IMR-90 (cell line): ENCODE measurements at regions not wholly inside any gene's neighbourhood (a gene's known extent, or its start where the extent isn't known, plus 50 kb on each side); places are given as distances from the start of the nearest gene placed in this dataset.
"Not testable (repeated sequence)": the region's sequence is repeated elsewhere in the genome, so short reads cannot be mapped to it uniquely, and the experiment has no call there.

ENCODE experiments used
- ATAC-seq: fragments of 200-7000 bp; cut with Tn5 transposase; 2 replicates; pipeline ENCODE4 v1.9.1; 2020; ENCODE audit warnings: low read depth, mild to moderate bottlenecking, moderate library complexity
- BruUV-seq: library from RNA; stranded (reverse); fragments of 400-500 nt; replicated peaks from 2 replicates; lab custom pipeline; 2021; lab: Mats Ljungman, UMichigan
- CTCF ChIA-PET: fragments of 300-600 bp; formaldehyde crosslinking; extraction: SDS; loops from one replicate; lab custom pipeline; 2021; ENCODE audit warnings: antibody characterized with exemption; lab: Yijun Ruan, JAX
- POLR2A ChIA-PET: fragments of 300-600 bp; sonication (Branson Sonifier 250); formaldehyde crosslinking; loops from one replicate; lab custom pipeline; 2022; ENCODE audit warnings: antibody characterized with exemption; ENCODE audit not compliant: unreplicated experiment; lab: Charles Lee
- DNase-seq: peaks from one replicate; pipeline ENCODE4 v3.0.0; 2013
- H2AFZ ChIP-seq: replicated peaks from 2 replicates; pipeline ENCODE3; 2013; ENCODE audit warnings: low read length, mild to moderate bottlenecking; ENCODE audit not compliant: poor library complexity
- H2AK5ac ChIP-seq: 2 replicates; pipeline ENCODE4 v1.6.1; 2013; ENCODE audit warnings: low read depth, low read length, inconsistent platforms
- H2AK9ac ChIP-seq: replicated peaks from 2 replicates; pipeline ENCODE3; 2013; ENCODE audit warnings: mild to moderate bottlenecking, low read depth, low read length, moderate library complexity; ENCODE audit not compliant: poor library complexity
- H2BK120ac ChIP-seq: 2 replicates; pipeline ENCODE4 v1.6.1; 2013; ENCODE audit warnings: low read depth, low read length, inconsistent platforms
- H2BK15ac ChIP-seq: 3 replicates; pipeline ENCODE4 v1.6.1; 2013; ENCODE audit warnings: low read depth, low read length, inconsistent platforms
- H2BK20ac ChIP-seq: 2 replicates; pipeline ENCODE4 v1.6.1; 2013; ENCODE audit warnings: low read depth, mild to moderate bottlenecking, inconsistent platforms, low read length, moderate library complexity
- H2BK5ac ChIP-seq: 2 replicates; pipeline ENCODE4 v1.6.1; 2013; ENCODE audit warnings: mild to moderate bottlenecking, low read depth, low read length, inconsistent platforms; ENCODE audit not compliant: poor library complexity, severe bottlenecking
- H3K14ac ChIP-seq: replicated peaks from 2 replicates; pipeline ENCODE4 v1.6.1; 2013; ENCODE audit warnings: low read depth, low read length, inconsistent platforms
- H3K18ac ChIP-seq: 2 replicates; pipeline ENCODE4 v1.6.1; 2013; ENCODE audit warnings: low read depth, low read length, control low read depth
- H3K23ac ChIP-seq: 2 replicates; pipeline ENCODE4 v1.6.1; 2013; ENCODE audit warnings: low read depth, low read length, inconsistent platforms
- H3K27ac ChIP-seq: 2 replicates; pipeline ENCODE4 v1.5.1; 2013; ENCODE audit warnings: mild to moderate bottlenecking, control low read depth, low read length; ENCODE audit not compliant: insufficient read depth
- H3K27me3 ChIP-seq: 2 replicates; pipeline ENCODE4 v1.6.1; 2013; ENCODE audit warnings: low read length; ENCODE audit not compliant: control insufficient read depth, insufficient read depth
- H3K36me3 ChIP-seq: 2 replicates; pipeline ENCODE4 v1.6.1; 2013; ENCODE audit warnings: low read length, mixed read lengths; ENCODE audit not compliant: control insufficient read depth, insufficient read depth
- H3K4ac ChIP-seq: 2 replicates; pipeline ENCODE4 v1.6.1; 2013; ENCODE audit warnings: low read depth, low read length, inconsistent platforms
- H3K4me1 ChIP-seq: 2 replicates; pipeline ENCODE4 v1.6.1; 2013; ENCODE audit warnings: low read length, mixed read lengths; ENCODE audit not compliant: control insufficient read depth, insufficient read depth
- H3K4me2 ChIP-seq: 2 replicates; pipeline ENCODE4 v1.6.1; 2013; ENCODE audit warnings: low read depth, mild to moderate bottlenecking, control low read depth, low read length, moderate library complexity
- H3K4me3 ChIP-seq: 2 replicates; pipeline ENCODE4 v1.5.1; 2013; ENCODE audit warnings: low read depth, mild to moderate bottlenecking, control low read depth, low read length, moderate library complexity; ENCODE audit not compliant: insufficient read depth
- H3K56ac ChIP-seq: 2 replicates; pipeline ENCODE4 v1.6.1; 2013; ENCODE audit warnings: low read length, inconsistent platforms; ENCODE audit not compliant: insufficient read depth; ENCODE audit errors: extremely low read depth
- H3K79me1 ChIP-seq, 2 experiments: 2 replicates each; pipeline ENCODE4 v1.6.1; 2013; ENCODE audit warnings: low read length in 2 of 2, inconsistent platforms in 1 of 2, low read depth in 1 of 2
- H3K9ac ChIP-seq: 2 replicates; pipeline ENCODE4 v1.6.1; 2013; ENCODE audit warnings: low read depth, low read length, control low read depth
- H3K9me1 ChIP-seq: 2 replicates; pipeline ENCODE4 v1.6.1; 2013; ENCODE audit warnings: low read length, inconsistent platforms; ENCODE audit not compliant: insufficient read depth
- H3K9me3 ChIP-seq: 2 replicates; pipeline ENCODE4 v1.6.1; 2013; ENCODE audit warnings: low read length; ENCODE audit not compliant: control insufficient read depth, insufficient read depth
- H4K20me1 ChIP-seq: 2 replicates; pipeline ENCODE4 v1.6.1; 2013; ENCODE audit warnings: low read length, inconsistent platforms; ENCODE audit not compliant: insufficient read depth
- H4K5ac ChIP-seq: 2 replicates; pipeline ENCODE4 v1.6.1; 2013; ENCODE audit warnings: mild to moderate bottlenecking, low read depth, low read length, control low read depth
- H4K8ac ChIP-seq, 2 experiments: 2 replicates each; pipeline ENCODE4 v1.6.1; 2013; ENCODE audit warnings: low read depth in 2 of 2, low read length in 2 of 2, control low read depth in 1 of 2, inconsistent platforms in 1 of 2
- H4K91ac ChIP-seq: 2 replicates; pipeline ENCODE4 v1.6.1; 2013; ENCODE audit warnings: low read depth, low read length, inconsistent platforms; ENCODE audit not compliant: insufficient read depth
- WGBS, 2 experiments: methylation state at CpG; one replicate each; pipeline versions ENCODE4 v1.1.5 to v1.1.7; 2013; ENCODE audit warnings: missing lambda C conversion rate in 2 of 2; ENCODE audit not compliant: insufficient read length in 1 of 2; ENCODE audit errors: extremely low coverage in 2 of 2; 5-methylcytosine and 5-hydroxymethylcytosine counted together
- dilution Hi-C: fragments of 300-500 bp; cut with HindIII; formaldehyde crosslinking; loops from one replicate; pipeline ENCODE4 v1.14.3; 2018; ENCODE audit warnings: low sequenced_read_pairs; ENCODE audit not compliant: unreplicated experiment
- in situ Hi-C: fragments of 300-500 bp; cut with MboI; formaldehyde crosslinking; loops from 3 replicates; pipeline ENCODE4 v1.14.3; 2019; ENCODE audit warnings: low sequenced_read_pairs, inconsistent platforms, mixed read lengths
- intact Hi-C: fragments of 100-400 bp; cut with micrococcal nuclease; formaldehyde crosslinking; loops from 2 replicates; pipeline ENCODE4 v1.10.0; 2022

DNA sequence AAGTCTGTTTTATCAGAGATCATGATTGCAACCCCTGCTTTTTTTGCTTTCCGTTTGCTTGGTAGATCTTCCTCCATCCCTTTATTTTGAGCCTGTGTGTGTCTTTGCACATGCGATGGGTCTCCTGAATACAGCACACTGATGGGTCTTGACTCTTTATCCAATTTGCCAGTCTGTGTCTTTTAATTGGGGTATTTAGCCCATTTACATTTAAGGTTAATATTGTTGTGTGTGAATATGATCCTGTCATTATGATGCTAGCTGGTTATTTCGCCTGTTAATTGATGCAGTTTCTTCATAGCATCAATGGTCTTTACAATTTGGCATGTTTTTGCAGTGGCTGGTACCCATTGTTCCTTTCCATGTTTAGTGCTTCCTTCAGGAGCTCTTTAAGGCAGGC is 199.2 kb upstream of the TSC22D1 start:
- ATAC-seq, H2AFZ ChIP-seq, H3K79me1 ChIP-seq, DNase-seq, H2BK20ac ChIP-seq, H4K20me1 ChIP-seq, H3K36me3 ChIP-seq, H3K4me2 ChIP-seq, BruUV-seq, H4K5ac ChIP-seq, CTCF ChIA-PET, H3K23ac ChIP-seq, H3K56ac ChIP-seq, H3K9ac ChIP-seq, POLR2A ChIA-PET, intact Hi-C loops, H2AK9ac ChIP-seq, H2BK15ac ChIP-seq, H3K14ac ChIP-seq, H3K18ac ChIP-seq, H3K4me1 ChIP-seq, H3K4me3 ChIP-seq, H4K91ac ChIP-seq, in situ Hi-C loops, H3K4ac ChIP-seq, dilution Hi-C loops, H3K27ac ChIP-seq, H2BK5ac ChIP-seq, H2BK120ac ChIP-seq, H3K27me3 ChIP-seq, H4K8ac ChIP-seq, H2AK5ac ChIP-seq, H3K9me1 ChIP-seq, H3K9me3 ChIP-seq: not testable (repeated sequence)
- WGBS, 2 experiments = no CpG with 5 or more reads among the region's 3 CpGs
